ENCODE measurements at regions not wholly inside any gene's neighbourhood (a gene's known extent, or its start where the extent isn't known, plus 50 kb on each side); places are given as distances from the start of the nearest gene placed in this dataset.

DNA sequence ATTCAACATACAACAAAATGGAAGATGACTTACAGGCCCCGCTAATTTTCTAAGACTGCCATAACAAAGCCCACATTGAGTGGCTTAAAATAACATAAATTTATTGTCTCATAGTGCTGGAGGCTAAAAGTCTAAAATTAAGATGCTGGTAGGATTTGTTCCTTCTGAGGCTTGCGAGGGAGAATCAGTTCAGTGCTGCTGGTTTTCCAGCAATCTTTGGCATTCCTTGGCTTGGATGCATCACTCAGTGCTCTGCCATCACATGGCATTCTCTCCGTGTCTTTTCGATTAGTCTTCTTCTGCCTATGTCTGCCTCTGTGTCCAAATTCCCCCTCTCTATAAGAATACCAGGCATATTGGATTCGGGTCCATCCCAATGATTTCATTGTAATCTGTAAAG, 959.3 kb upstream of the TMEFF2 start:
- no peak for TF ChIP-seq CTCF (IDR thresholded peaks at IDR 0.05; ENCODE audit: insufficient read depth, low read depth, low read length)
- no peak for TF ChIP-seq EZH2 (IDR thresholded peaks at IDR 0.05; ENCODE audit: insufficient read depth, low read length)
